Astrocyte of the spinal cord (primary cell): ENCODE measurements at regions not wholly inside any gene's neighbourhood (a gene's known extent, or its start where the extent isn't known, plus 50 kb on each side); places are given as distances from the start of the nearest gene placed in this dataset.

Source experiments
- DNase-seq: peaks from one replicate; pipeline ENCODE4 v3.0.0; 2011; ENCODE audit warnings: low read depth, low spot score
- H3K4me3 ChIP-seq: 2 replicates; pipeline ENCODE4 v1.5.1; 2011; ENCODE audit warnings: low read depth, mild to moderate bottlenecking, low read length, moderate library complexity
- CTCF ChIP-seq: IDR thresholded peaks from 2 replicates; pipeline ENCODE4 v1.5.1; 2012; ENCODE audit warnings: low read depth, mild to moderate bottlenecking, low read length, inconsistent platforms
- in situ Hi-C: cut with HindIII; loops from 2 replicates; pipeline ENCODE4 v1.10.0; 2017; ENCODE audit warnings: low sequenced_read_pairs

GRCh38 chr12:123089631-123090353 lies 61.1 kb downstream of the PITPNM2 start:
- DNase-seq, result peak; percentile 98
- no peak for TF ChIP-seq CTCF
- no peak overlapping the region for H3K4me3 ChIP-seq
- in situ Hi-C loops, result no loop called here

DNA sequence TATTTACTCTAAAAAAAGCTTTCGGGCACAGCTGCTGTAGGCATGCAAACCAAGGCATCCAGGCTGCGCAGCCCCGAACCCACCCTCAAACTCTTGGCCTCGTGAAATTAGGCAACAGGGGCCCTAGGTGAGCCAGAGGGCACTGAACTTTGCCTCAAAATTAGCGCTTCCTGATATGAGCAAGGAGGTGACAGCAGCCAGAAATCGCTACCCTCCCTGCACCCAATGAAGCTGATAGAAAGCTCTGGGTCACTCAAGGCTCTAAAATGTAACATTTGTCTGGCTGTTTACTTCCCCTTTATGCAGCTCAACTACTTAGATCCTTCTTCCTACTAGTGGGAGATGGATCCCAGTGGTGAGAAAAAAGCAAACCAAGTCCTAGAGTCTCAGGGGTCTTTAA lies 61.8 kb downstream of the PITPNM2 start:
- H3K4me3 ChIP-seq, result no peak overlapping the region
- in situ Hi-C loops, result no loop called here
- DNase-seq, result no peak
- TF ChIP-seq CTCF, result no peak

DNA sequence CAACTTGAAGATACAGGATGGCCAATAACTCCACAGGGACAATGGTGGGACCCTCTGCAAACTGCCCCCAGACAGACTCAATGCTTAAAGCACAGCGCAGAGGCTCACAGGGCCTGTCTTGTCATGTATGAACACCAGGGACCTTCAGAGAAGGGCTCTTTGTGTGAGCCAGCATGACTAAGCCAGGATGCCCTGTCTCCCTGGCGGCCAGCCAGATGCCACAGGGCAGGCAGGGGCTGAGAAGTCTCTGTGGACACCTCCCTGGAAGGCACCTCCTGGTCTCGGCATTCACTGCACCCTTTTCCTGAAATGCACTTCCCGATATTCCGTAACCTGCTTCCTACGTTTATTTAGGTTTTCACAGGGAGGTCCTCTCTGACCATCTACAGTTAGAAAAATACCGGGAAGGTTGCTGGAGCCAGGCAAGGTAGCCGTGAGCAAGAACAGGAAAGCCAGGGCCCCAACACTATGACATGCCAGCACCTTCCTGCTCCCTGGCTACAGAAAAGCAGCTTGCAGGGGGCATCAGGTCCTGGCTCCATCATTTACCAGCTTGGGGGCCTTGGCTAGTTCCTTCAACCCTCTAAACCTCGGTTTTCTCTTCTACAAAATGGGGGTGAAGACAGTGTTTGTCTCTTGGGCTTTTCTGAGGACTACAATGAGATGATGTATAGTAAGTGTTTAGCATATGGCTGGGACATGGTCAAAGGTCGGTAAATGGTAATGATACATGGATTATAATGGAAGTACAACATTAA lies 65.0 kb downstream of the PITPNM2 start:
- in situ Hi-C loops, result no loop called here
- H3K4me3 ChIP-seq, result no peak overlapping the region
- peak; percentile 36 for DNase-seq
- TF ChIP-seq CTCF, result no peak

DNA sequence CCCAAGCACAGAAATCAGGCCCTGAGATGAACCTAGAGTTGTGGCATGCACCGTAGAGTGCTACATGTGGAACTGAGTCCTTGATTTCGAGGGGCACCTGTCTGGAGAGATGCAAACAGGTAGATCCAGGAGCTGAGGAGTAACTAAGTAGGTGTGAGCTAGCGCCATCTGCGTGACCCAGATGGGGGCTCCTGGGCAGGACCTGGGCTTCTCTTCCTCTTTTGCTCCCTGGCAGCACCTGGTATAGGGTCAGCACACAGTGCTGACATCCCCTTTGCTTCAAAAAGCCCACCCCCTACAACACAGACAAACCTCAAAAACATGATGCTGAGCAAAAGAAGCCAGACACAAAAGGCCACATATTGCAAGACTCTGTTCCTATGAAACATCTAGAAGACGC lies 65.8 kb downstream of the PITPNM2 start:
- DNase-seq, result no peak
- no peak overlapping the region for H3K4me3 ChIP-seq
- no peak for TF ChIP-seq CTCF
- in situ Hi-C loops, result no loop called here

- no peak for DNase-seq
- TF ChIP-seq CTCF, result no peak
- no peak overlapping the region for H3K4me3 ChIP-seq
- in situ Hi-C loops, result no loop called here
Measured at GRCh38 chr12:123083661-123084571, 67.0 kb downstream of the PITPNM2 start.

DNA sequence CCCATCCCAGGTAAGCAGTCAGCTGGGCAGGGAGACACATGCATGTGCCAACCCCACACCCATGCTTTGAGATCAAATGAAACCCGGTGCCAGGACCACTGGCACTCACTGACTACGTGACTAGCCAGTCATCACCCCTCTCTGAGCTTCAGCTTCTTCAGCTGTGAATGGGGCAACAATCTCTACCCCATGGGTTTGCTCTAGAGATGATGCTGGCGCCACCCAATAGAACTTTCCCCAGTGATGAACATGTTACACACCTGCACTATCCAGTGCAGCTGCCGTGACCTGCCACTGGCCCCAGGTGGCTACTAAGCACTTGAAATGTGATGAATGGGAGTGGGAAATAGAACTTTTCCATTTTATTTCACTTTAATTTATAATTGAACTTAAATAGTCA lies 70.3 kb downstream of the PITPNM2 start:
- H3K4me3 ChIP-seq, result no peak overlapping the region
- no peak for TF ChIP-seq CTCF
- DNase-seq, result no peak
- in situ Hi-C loops, result no loop called here
